Suprapubic skin (tissue), 4 donors: ENCODE measurements at regions not wholly inside any gene's neighbourhood (a gene's known extent, or its start where the extent isn't known, plus 50 kb on each side); places are given as distances from the start of the nearest gene placed in this dataset.

Experiments used
- DNase-seq, 2 donors: peaks; one replicate each; pipeline ENCODE4 v3.0.0-alpha.2; 2019; ENCODE audit warnings: low spot score in 2 of 2
- H3K27ac ChIP-seq: fragments of 200-600 bp; sonication (generic); one replicate; pipeline ENCODE4 v1.5.1; 2019
- H3K27me3 ChIP-seq: fragments of 200-600 bp; sonication (generic); one replicate; pipeline ENCODE4 v1.5.1; 2019
- H3K36me3 ChIP-seq: fragments of 200-600 bp; sonication (generic); one replicate; pipeline ENCODE4 v1.5.1; 2019
- H3K4me1 ChIP-seq: fragments of 200-600 bp; sonication (generic); one replicate; pipeline ENCODE4 v1.5.1; 2019
- H3K4me3 ChIP-seq: fragments of 200-600 bp; sonication (generic); one replicate; pipeline ENCODE4 v1.5.1; 2019; ENCODE audit warnings: mild to moderate bottlenecking
- H3K9me3 ChIP-seq: fragments of 200-600 bp; sonication (generic); one replicate; pipeline ENCODE4 v1.5.1; 2019
- EP300 ChIP-seq: sonication (generic); formaldehyde crosslinking; IDR thresholded peaks from one replicate; pipeline ENCODE4 v1.6.1; 2017; ENCODE audit warnings: antibody characterized with exemption
- POLR2A ChIP-seq, 2 donors: fragments of 450-650 bp; IDR thresholded peaks; one replicate each; pipeline ENCODE4 v1.6.1; 2017; ENCODE audit warnings: antibody characterized with exemption in 2 of 2, mild to moderate bottlenecking in 2 of 2, moderate library complexity in 2 of 2
- POLR2AphosphoS5 ChIP-seq, 3 donors: sonication (generic); formaldehyde crosslinking; IDR thresholded peaks; one replicate each; pipeline ENCODE4 v1.6.1; 2017; ENCODE audit warnings: antibody characterized with exemption in 3 of 3
- WGBS: methylation state at CpG from one replicate; pipeline ENCODE4 v1.1.5; 2018; 5-methylcytosine and 5-hydroxymethylcytosine counted together
- TF ChIP-seq, protein P1 (sequence below), 2 donors: fragments of 200-600 bp in 1 of 2; fragments of 450-650 bp in 1 of 2; sonication (generic) in 1 of 2; IDR thresholded peaks; one replicate each; pipeline ENCODE4 v1.5.1; 2016 to 2019; ENCODE audit warnings: antibody characterized with exemption in 2 of 2, mild to moderate bottlenecking in 1 of 2, moderate library complexity in 1 of 2

DNA sequence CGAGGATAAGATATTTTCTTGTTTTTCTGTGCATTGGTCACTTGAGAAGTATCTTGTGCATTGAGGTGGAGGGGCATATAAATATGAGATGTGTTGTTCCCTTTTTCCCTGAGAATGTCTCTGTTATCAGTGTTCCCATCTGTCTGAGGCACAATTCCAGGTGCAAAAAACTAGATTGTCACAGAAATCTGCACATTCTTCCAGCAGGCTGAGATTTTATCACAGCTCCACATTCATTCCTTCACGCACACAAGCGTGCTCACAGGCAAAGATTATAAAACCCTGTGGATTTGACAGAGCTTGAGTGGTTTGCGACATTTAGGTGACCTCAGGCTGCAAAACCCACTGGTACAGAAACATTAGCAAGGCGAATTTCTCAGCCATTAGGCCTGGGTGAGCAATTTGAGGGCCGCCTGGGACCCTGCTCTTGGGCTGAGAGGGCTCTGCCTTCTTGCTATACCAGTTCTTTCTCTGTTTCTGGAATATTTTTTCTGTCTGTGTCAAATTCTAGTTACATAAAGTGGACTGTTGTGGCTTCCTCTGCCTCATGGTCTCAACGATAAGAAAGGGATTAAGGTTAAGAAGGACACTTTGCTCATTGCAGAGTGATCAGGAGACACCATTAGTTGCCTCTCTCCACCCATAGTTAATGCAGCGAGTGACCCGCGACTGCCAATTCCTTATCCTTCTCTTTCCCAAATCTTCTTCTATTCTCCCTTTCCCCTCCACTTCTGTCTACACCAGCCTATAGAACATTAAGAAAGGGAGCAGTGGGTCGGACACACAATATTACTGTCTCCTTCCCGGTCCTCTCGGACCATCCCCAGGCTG, 86.7 kb upstream of the C1QTNF7 start:
- no peaks in the 10 kb centered on the region for H3K36me3 ChIP-seq
- DNase-seq = no peak
- 61% methylated on average over 13 of the region's 13 CpGs for WGBS
- peak overlapping the region; percentile 19 for H3K4me3 ChIP-seq
- TF ChIP-seq EP300 (no peak), POLR2AphosphoS5 (IDR thresholded peaks at IDR 0.05) (no peak), POLR2A (IDR thresholded peaks at IDR 0.05) (no peak)
- TF ChIP-seq, protein P1, sequence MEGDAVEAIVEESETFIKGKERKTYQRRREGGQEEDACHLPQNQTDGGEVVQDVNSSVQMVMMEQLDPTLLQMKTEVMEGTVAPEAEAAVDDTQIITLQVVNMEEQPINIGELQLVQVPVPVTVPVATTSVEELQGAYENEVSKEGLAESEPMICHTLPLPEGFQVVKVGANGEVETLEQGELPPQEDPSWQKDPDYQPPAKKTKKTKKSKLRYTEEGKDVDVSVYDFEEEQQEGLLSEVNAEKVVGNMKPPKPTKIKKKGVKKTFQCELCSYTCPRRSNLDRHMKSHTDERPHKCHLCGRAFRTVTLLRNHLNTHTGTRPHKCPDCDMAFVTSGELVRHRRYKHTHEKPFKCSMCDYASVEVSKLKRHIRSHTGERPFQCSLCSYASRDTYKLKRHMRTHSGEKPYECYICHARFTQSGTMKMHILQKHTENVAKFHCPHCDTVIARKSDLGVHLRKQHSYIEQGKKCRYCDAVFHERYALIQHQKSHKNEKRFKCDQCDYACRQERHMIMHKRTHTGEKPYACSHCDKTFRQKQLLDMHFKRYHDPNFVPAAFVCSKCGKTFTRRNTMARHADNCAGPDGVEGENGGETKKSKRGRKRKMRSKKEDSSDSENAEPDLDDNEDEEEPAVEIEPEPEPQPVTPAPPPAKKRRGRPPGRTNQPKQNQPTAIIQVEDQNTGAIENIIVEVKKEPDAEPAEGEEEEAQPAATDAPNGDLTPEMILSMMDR (IDR thresholded peaks at IDR 0.05) = no peak
- peaks cover 9% of the 10 kb centered on the region for H3K4me1 ChIP-seq
- peak overlapping the region; percentile 79 for H3K27ac ChIP-seq
- no peaks in the 10 kb centered on the region for H3K27me3 ChIP-seq
- no peaks in the 10 kb centered on the region for H3K9me3 ChIP-seq

DNA sequence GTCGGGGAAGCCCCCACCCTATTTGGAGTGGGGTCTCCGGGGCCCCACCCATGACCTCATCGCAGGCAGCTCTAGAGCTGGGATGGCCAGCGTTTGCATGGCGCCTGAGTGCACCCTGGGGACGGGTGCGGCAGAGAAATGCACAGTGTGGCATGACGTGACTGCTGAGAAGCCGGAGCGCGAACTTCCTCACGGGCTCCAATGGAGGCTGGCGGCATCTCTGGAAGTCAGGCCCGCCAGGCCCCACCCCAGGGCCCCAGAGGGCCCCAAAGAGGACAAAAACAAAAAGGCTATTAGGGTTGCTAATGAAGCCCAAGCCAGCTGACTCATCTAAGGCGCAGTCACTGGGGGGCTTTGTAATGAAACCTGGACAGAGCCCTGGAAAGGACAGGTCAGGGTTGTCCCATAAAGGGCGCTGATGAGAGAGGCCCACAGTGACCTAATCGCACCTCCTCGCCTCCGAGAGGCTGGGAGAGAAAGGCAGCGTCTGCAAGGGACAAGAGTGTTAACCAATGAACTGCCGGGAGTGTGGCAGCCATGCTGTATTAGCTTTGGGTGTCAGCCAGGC, 86.0 kb upstream of the C1QTNF7 start:
- H3K4me3 ChIP-seq = no peak overlapping the region
- H3K27ac ChIP-seq = peak overlapping the region; percentile 79
- H3K27me3 ChIP-seq = no peaks in the 10 kb centered on the region
- TF ChIP-seq POLR2A (IDR thresholded peaks at IDR 0.05) (no peak), POLR2AphosphoS5 (IDR thresholded peaks at IDR 0.05) (no peak), EP300 (no peak)
- TF ChIP-seq, protein P1 (IDR thresholded peaks at IDR 0.05) = no peak
- peak; percentile 69 to 79 for DNase-seq
- H3K4me1 ChIP-seq = peaks cover 9% of the 10 kb centered on the region
- H3K36me3 ChIP-seq = no peaks in the 10 kb centered on the region
- H3K9me3 ChIP-seq = no peaks in the 10 kb centered on the region
- 77% methylated on average over 21 of the region's 21 CpGs for WGBS

DNA sequence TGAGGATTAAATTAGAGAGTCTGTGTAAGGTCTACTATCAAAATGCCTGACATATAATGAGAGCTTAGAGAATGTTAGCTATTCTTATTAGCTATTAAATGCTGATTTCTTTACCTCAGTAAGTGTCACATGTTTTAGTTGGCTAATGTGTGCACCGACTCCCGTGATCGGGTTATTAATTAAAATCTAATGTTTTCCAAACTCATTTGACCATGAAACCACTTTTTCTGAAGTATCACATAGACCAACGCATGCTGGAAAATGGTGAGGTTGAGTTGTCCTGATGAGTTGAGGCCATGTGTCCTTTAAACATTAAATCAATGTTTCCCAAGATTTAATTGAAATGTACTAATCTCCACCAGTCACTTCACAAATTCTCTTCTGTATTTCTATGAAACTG, 84.8 kb upstream of the C1QTNF7 start:
- Histone ChIP-seq H3K4me1 (peaks cover 9% of the 10 kb centered on the region), H3K27me3 (no peaks in the 10 kb centered on the region), H3K36me3 (no peaks in the 10 kb centered on the region), H3K4me3 (no peak overlapping the region), H3K27ac (no peak overlapping the region), H3K9me3 (no peaks in the 10 kb centered on the region)
- no peak for TF ChIP-seq EP300
- TF ChIP-seq POLR2AphosphoS5 (IDR thresholded peaks at IDR 0.05) = no peak
- TF ChIP-seq, protein P1 (IDR thresholded peaks at IDR 0.05) = no peak
- no peak for TF ChIP-seq POLR2A (IDR thresholded peaks at IDR 0.05)
- WGBS = 81% methylated on average over 4 of the region's 4 CpGs
- DNase-seq = no peak

DNA sequence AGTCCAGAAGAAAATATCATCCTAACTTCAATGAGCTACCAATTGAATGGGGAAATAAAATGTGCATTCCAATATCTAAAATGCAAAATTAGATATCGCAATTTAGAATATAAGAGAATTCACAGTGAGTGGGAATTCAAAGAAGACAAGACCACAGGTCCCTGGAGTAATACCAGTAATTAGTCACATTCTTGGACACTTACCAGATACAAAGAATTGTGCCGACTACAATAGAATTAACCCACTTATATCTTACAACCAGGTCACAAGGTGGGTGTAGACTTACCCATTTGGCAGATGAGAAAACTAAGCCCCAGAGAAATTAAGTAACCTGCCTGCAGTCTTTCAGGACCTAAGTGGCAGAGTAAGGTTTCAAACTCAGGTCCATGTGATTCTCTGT, 84.3 kb upstream of the C1QTNF7 start:
- Histone ChIP-seq H3K4me1 (peaks cover 9% of the 10 kb centered on the region), H3K36me3 (no peaks in the 10 kb centered on the region), H3K4me3 (no peak overlapping the region), H3K9me3 (no peaks in the 10 kb centered on the region), H3K27ac (no peak overlapping the region), H3K27me3 (no peaks in the 10 kb centered on the region)
- WGBS = 18% methylated on average over 2 of the region's 2 CpGs
- no peak for TF ChIP-seq POLR2AphosphoS5 (IDR thresholded peaks at IDR 0.05)
- no peak for TF ChIP-seq POLR2A (IDR thresholded peaks at IDR 0.05)
- TF ChIP-seq, protein P1 (IDR thresholded peaks at IDR 0.05) = no peak
- TF ChIP-seq EP300 = no peak
- DNase-seq = no peak

DNA sequence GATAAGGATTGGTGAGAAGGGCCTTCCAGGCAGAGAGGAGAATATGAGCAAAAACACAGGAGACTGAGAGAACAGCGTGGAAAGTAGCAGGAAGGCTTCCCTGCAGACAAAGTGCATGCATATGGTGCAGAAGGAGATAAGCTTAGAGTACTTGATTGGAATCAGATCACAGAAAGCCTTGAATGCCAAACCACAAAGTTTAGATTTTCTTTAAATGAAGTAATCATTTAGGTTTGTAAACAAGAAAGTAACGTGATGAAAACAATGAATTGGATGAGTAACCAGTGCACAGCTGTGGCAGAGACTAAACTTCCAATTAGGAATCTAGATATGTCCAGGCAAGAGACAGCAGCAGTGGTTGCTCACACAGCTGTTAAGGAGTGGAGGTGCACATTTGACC, 83.8 kb upstream of the C1QTNF7 start:
- 41% methylated on average over 2 of the region's 2 CpGs for WGBS
- H3K4me3 ChIP-seq = no peak overlapping the region
- H3K9me3 ChIP-seq = no peaks in the 10 kb centered on the region
- H3K27ac ChIP-seq = no peak overlapping the region
- peaks cover 13% of the 10 kb centered on the region for H3K4me1 ChIP-seq
- no peak for DNase-seq
- H3K36me3 ChIP-seq = no peaks in the 10 kb centered on the region
- no peak for TF ChIP-seq POLR2AphosphoS5 (IDR thresholded peaks at IDR 0.05)
- TF ChIP-seq, protein P1 (IDR thresholded peaks at IDR 0.05) = no peak
- no peak for TF ChIP-seq EP300
- TF ChIP-seq POLR2A (IDR thresholded peaks at IDR 0.05) = no peak
- H3K27me3 ChIP-seq = no peaks in the 10 kb centered on the region
